ENCODE measurements at regions not wholly inside any gene's neighbourhood (a gene's known extent, or its start where the extent isn't known, plus 50 kb on each side); places are given as distances from the start of the nearest gene placed in this dataset.
A peak's percentile ranks its signal among the peaks of the same experiment; 100 is the strongest.

DNA sequence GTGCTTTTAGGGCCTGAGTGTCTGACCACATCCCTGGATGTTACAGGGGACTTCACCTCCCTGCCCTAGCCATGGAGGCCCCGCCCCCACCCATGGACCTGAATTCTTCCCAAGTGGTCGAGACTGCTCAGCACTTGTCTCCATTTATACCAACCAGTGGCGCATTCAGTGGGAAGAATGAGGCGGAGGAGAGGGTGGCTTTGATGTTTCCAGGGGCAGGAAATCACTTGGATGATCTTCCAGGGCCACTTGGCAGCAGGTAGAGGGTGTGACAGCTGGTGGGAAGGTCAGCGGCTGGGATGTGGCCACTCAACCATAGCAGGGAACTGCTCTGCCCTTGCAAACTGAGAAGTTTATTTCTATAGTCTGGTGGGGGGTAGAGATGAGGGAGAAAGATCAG lies 155.1 kb upstream of the BLID start:
- no peak for DNase-seq

DNA sequence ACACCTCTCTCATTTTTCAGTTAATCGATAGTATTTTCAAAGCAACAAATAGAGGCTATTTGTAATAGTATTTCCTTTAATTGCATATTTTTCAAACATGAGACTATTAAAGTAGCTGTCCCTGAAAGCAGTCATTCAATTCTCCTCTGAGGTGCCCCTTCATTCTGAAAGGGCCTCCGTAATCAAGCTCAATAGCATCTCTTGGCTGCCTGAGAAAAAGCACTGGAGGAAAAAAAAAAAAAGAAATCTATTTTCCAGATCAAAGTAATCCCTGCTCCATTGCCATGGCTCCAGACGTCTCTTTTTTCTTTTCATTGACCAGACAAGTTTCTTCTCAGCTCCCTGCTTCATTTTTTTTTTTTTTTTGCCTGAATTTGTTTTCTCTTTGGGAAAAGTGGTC lies 154.5 kb upstream of the BLID start:
- DNase-seq = no peak

DNA sequence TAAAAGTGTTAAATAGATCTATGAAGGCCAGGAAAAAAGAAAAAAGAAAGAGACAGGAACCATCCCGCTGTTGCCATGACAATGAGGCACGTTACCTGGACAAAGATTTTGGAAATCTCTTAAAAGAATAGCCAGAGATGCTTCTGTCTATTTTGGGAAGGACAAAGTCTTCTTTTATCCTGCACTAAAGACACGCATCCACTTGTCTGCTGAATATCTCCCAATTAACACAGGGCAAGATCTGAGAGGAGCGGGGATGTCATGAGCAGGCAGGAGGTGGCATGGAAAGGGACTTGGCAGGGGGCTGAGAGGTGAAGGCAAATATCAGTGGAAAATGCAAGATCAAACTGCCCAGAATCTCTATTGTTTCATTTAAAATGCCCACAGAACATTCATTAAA lies 153.8 kb upstream of the BLID start:
- DNase-seq = no peak

DNA sequence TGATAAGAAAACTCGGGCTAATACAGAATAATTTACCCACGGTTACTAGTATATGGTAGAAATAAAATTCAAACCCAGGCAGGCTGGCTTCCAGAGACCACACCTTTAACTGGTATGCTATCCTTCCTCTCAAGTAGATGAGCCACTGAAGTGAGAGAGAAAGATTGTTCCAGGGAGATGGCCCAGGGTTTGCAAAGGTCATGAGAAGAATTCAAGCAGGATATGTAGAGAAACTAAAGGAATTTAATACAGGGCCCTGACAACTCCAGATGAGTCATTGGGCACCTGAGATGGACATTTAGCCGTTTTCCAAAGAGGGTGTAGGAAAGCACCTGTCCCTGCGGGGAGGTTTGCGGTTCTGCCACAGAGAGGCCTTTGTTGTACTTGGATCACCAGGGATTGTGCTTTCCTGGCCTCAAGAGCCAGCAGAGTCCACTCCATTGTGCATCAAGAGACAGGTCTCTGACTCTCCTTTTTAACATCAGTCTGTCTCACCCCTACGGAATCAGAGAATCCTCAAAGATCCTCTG lies 152.7 kb upstream of the BLID start:
- DNase-seq = no peak

DNA sequence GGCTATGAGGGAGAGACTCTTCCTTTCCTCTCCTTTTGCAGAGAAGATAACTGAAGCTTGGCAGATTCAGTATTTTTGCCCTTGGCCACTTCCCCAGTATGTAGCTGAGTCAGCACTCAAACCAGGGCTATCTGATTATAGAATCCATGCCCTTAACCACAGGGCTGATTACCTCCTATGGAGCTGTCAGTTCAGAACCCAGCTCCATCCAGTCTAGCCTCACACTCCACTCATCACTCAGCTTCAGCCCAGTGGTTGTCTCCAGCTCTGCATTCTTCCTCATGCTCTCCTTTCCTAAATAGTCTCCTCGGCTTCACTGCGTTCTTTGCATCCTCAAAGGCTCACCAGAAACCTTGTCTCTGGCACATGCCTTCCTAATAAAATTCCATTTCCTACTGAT lies 151.6 kb upstream of the BLID start:
- DNase-seq = no peak

DNA sequence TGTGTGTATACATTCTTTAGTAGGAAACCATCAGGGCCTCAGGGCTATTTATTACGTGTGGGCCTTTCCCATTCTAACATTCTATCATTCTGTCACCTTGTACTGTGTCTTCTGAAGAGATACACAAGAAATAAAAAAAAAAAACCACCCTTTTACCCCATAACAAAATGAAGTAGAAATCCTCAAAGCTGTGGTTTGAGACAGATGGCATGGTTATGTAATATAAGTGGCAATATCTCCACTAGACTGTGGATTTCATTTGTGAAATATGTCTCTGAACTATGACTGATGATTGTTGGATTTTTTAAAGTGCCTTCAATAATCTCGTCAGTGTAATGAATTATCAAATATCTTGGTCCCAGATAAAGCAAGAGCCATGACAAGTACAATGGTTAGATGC lies 150.0 kb upstream of the BLID start:
- no peak for DNase-seq

DNA sequence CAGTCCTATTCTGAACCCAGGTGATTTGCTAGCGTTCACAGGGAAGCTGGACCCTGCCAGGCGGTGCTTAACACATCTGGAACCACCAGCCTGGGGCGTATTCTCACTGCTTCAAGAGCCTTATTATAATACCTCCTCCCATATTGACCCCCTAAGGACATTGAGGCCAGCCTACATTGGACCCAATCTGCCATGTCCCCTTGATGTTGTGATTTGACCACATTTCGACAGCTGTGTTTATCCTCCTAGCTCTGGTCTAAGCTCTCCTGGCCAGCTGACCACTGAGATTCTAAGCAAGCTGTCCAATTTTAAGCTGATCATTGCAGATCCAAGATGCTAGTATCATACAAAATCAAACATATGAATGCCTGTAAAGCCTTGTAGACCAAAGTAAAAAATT lies 148.1 kb upstream of the BLID start:
- no peak for DNase-seq

DNA sequence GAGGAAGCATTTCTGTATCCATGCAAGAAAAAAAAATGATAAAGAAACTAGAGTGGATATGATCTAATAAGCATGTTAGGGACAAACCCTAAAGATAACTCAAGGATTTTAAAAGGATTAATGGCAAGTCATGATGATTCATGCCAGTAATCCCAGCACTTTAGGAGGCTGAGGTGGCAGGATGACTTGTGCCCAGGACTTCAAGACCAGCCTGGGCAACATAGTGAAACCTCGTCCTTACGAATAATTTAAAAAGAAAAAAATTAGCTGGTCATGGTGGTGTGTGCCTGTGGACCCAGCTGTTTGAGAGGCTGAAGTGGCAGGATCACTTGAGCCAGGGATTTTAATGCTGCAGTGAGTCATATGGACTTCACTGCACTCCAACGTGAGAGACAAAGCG lies 145.5 kb upstream of the BLID start:
- no peak for DNase-seq

DNA sequence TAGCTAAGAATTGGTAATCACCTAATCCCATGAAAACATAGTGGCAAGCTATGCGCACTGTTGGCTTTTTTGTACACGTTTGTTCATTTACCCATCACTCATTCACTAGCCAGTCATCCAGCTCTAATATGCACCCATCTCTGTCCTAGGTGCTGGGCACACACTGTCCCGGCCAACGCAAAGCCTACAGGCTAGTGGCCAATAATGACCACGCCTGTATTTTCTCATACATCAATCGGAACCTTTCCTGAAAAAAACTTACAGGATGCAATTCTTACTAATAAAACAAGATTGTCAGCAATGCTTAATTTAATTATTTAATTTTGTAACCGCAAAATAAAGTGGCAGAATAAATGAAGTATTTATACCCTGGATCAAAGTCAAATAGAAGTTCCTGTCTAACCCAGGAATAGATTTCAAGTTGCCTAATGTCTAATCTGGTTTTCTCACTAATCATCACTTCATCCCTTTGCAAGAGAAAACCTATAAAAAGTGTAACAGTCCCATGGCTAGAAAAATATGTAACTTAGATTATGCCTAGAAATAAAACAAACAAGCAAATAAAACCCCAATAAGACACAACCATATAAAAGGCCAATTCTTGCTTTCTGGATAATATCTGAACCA lies 143.3 kb upstream of the BLID start:
- no peak for DNase-seq

DNA sequence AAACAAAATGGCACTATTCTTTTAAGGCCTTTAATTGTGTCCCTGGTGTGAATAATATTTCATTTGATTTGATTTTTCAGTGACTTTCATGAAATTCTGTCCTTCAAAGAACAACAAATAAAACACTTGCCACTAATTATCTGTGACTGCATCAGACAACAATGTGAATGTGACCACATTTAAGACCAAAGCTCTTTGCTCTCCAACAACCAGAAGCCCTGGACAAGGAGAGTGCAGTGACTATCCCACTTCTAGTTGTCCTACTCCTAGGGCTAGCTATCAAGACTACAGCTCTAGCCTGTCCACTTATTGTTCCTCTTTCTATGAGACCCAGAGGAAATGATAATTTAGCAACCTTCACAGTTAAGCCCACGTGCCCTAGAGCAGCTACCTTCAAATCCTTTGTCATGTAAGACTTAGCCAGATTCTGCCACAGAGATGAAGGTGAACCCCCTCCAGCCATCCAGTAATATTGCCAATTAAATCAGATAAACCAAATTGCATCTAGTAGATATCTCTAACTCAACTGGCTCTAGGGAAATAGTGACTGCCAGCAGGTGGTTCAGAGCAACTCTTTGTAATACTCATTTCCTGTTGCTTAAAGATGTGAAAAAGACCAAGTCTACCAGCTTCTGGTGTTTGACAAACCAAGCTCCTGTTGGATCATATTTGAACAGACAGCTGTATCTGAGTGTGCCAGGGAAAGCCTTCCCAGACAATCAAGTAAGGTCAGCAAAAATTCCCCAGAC lies 142.6 kb upstream of the BLID start:
- DNase-seq = no peak

DNA sequence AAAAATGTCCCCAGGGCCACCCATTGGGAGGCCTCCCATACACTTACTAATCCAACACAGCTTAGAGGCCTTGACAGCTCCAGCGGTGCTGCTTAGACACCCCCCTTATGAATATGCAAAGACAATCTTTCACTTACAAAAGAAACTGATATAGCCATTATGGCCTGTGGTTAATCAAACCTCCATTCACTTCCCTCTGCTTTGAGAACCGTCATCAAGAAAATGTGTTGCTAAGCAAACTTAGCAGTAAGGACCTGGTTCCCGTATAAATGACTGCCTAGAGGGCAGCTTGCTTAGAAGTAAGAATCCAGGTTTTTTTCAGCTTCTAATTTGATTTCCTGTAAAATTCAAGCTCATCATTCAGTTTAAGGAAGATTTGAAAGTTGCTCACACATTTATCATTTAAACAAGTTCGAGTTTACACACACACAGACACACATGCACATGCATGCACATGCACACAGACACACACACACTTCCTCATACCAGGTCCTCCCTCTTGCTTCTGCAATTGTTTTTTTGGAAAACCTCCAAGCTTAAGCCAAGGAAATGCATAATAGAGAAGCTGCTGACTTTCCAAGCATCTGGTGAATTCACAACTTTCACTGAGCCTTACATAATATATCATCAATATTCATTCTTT lies 137.7 kb upstream of the BLID start:
- DNase-seq = no peak

DNA sequence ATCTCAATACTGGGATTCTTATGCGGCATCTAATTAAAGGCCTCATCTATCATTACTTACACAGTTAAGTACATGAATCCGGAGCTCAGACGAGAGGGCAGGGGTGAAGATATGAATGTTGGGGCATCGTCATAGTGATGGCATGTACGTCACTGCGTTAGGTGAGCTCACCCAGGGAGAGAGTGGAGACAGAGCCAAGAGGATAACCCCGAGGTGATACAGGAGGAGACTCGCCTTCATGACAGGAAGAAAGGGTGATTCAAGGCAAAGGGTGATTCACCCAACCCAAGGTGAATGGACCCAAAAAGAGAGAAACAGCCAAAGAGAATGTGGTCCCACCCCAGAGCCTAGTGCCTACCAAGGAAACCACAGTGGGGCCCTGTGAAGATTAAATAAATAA lies 132.9 kb upstream of the BLID start:
- no peak for DNase-seq

DNA sequence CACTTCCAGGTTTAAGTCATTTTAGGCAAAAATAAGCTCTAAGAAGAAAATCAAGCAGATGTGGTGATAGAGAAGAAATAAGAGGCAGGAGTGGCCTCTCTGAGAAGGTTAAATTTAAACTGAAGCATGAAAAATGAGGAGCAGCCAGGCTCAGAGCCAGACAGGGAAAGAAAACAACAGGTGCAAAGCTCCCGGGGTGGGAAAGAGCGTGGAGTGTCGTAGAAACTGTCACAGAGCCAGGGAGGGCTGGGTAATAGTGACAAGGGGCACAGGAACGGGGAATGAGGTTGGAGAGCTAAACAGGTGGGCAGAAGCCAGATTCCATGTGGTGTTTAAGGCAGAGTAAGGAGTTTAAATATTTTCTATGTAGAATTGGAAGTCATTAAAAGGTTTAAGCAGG lies 132.1 kb upstream of the BLID start:
- DNase-seq = no peak

DNA sequence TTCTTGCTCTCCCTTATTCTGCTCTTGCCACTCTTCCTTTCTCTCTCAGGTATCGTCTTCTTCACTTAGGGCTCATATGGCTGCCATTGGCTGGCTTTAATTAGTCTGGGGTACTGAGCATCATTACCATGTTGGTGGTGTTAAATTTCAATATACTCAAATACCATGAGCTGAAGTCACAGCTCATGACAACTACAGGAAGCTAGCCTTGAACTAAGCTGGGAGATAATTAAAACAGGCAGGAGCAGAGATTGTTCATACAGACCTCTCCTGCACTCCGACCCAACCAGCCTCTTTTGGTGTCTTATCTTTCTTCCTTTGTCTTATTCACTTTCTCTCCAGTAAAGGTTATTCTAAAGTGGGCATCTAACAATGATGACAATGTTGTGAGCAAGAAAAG lies 130.9 kb upstream of the BLID start:
- DNase-seq = no peak

DNA sequence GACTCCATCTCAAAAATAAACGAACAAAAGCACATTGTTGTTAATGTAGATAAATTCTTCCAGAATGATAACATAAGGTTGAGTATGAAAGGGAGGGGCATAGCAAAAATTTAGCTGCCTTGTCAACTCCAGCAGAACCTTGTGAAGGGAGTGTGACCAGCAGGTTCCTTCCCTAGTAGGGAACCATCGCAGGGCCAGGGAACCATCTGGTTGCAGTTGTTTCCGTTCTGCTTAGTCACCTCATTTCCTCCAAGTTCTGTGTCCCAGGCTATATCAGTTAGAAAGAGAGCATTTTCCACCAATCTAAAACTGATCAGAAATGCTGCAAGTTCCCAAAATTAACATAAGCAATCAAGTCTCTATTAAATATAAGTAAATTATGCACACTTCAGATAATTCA lies 126.7 kb upstream of the BLID start:
- no peak for DNase-seq

DNA sequence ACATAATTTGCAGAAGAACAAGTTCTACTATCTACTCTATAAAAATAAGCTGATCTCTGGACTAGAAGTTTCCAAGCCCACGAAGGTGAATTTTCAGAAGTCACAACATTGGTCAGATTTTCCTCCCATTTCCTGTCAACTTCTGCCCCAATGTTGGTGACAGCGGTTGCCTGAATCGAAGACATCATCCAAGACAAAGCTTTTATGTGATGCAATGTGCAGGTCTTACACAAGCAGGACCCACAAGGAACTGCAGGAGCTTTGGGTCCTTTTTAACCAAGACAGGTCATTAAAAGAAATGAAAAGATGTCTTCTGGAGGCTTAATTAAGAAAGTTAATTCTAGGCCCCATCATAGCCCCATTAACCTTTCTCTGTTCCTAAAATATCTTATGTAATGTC lies 125.6 kb upstream of the BLID start:
- no peak for DNase-seq

DNA sequence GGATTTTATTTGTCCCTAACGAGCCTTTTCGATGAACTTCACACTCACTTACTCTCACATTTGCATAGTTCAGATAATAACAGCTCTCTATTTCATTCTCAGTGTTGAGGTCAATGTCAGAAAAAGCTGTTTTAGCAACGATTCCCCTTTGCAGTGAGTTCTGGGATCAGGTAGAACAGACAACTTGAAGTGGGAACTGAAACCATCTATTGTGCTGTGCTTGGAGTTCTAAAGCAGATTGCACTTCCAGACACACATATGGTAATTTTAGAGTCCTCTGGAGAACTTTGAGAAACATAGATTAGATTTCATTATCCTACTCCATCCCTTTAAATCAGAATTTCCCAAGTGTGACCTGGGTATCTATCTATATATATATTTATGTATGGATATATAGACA lies 124.6 kb upstream of the BLID start:
- DNase-seq = no peak

DNA sequence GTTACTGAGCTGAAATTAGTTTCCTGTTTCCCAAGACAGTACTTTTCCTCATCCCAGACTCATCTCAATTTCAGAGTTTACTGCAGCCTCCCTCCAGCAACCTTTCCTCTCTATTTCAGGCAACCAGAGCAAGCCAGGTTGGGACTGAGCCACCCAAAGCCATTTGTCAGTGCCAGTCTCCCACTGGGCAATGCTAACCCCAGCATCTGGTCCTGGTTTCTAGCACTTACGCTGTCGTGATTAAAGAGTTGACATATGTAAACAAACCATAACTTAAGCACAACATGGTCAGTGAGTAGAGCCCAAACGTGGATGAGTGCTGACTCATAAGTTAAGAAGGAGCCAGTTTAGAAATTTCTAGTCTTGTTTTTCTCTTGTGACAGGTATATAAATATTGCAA lies 119.6 kb upstream of the BLID start:
- peak in 2 of 14 donors; percentile 11 to 45 for DNase-seq

DNA sequence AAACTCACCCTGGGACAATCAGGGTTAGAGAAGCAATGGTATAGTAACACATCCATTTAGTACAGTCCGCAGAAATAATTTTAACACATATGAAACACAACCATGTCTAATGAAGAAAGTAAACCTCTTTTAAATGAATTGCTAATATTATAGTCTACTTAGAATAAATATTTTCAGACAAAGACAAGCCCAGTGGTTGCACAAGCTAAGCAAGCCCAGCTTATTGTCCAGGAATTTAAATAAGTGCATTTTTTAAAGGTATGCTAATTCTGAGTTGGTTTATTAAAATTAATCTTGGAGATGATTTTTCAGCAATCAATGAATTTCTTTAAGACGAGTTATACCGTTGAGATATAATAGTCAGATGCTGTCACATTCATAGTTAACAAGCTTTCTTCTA lies 118.8 kb upstream of the BLID start:
- DNase-seq = no peak

DNA sequence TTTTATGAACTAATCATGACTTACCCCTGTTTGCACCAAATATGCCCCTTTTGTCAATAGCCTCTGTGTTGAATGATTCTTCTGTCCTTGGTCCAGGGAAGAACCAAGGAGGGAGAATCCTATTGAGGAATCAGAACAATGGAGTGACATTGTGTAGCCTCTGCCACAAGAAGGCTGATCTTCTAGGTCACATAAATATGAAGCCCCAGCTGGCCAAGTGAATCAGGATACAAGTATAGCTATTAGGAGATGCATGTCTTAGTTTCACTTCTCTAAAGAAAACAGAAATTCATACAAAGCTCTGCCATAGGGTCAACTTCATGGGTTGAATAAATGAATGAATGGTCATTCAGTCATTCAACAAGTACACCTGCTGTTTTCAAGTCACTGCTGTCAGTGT lies 118.2 kb upstream of the BLID start:
- no peak for DNase-seq

DNA sequence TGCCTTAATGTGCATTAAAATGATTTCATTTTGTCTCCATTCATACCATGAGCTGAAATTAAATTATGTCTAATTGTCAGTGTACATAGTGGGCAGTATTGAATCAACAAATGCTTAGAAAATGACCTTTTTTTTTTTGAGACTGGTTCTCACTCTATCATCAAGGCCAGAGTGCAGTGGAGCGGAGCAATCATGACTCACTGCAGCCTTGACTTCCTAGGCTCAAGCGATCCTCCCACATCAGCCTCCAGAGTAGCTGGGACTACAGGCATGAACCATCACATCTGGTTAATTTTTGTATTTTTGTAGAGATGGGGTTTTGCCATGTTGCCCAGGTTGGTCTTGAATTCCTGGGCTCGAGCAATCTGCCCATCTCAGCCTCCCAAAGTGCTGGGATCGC lies 117.0 kb upstream of the BLID start:
- no peak for DNase-seq

DNA sequence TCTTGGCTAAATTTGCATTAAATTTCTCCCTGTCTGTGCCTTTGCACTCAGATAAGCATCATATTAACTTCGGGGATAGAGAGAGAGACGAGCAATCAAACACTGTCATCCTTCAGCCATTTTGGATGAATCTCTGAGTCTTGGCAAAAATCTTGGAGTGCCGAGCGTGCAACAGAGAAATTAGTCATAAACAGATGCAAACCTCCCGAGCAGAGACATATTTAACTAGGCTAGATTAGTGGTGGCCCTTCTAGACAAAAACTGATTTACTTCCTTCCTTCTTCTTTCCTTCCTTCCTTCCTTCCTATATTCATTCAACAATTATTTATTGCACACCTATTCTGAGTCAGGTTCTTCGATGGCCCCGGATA lies 114.4 kb upstream of the BLID start:
- no peak for DNase-seq

DNA sequence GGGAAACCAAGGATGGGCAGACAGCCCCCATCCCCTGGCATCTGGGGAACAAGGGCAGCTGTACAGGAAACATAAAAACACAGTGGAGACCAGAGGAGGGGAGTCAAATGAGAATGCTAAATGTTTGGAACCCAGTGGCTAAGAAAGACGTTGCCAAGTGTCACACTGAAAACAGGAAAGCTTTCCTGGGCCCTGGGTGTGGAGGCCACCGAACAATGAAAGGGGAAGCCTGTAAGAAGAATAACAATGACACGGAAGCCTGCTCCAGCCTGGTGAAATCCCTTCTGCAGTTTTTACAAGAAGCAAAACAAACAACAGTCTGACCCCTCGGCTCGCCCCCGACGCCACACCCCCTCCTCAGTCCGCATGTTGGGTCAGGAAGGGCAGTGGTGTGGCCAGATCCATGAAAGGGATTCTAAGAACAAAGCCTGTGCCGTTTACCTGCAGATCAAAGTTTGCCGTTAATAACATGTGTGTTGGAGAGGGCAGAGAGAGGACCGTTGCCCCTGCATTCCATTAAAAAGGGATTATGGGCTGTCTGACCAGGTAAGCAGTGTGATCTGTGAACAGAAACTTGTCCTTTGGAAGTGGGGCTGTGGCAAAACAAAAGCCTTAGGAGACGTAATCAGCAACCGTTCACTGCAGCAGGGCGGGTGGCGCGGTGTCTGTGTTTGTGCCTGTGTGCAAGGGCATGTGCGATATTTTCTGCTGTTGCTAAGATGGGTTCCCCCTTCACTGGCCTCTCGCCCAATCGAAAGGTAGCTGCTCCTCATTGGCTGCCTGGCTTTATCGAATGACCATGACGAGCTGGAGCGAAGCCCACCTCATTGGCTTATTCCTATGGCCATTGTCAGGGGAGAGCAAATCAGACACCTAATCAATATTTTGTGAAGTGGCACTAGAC lies 113.7 kb upstream of the BLID start:
- peak in 4 of 14 donors; percentile 41 to 62 (median 46) for DNase-seq

Data from C1 segment of cervical spinal cord (tissue), 14 donors.